Mesenchymal stem cell (in vitro differentiated cells and primary cell): ENCODE measurements at regions not wholly inside any gene's neighbourhood (a gene's known extent, or its start where the extent isn't known, plus 50 kb on each side); places are given as distances from the start of the nearest gene placed in this dataset.

Experiments used
- DNase-seq: peaks from one replicate; pipeline ENCODE4 v3.0.0-alpha.2; 2013
- H2AFZ ChIP-seq: one replicate; pipeline ENCODE4 v1.6.1; 2013; ENCODE audit warnings: low read depth, mild to moderate bottlenecking, control low read depth, inconsistent platforms, low read length, moderate library complexity
- H2AK5ac ChIP-seq: 2 replicates; pipeline ENCODE4 v1.6.1; 2013; ENCODE audit warnings: low read length, moderate library complexity, mild to moderate bottlenecking, inconsistent platforms; ENCODE audit not compliant: severe bottlenecking
- H2BK120ac ChIP-seq: one replicate; pipeline ENCODE4 v1.6.1; 2013; ENCODE audit warnings: low read depth, mild to moderate bottlenecking, inconsistent platforms, low read length, moderate library complexity
- H2BK12ac ChIP-seq, 2 experiments: one replicate each; pipeline ENCODE4 v1.6.1; 2013; ENCODE audit warnings: inconsistent platforms in 2 of 2, low read length in 2 of 2, mild to moderate bottlenecking in 2 of 2, moderate library complexity in 2 of 2, control low read depth in 1 of 2
- H2BK15ac ChIP-seq: one replicate; pipeline ENCODE4 v1.6.1; 2013; ENCODE audit warnings: mild to moderate bottlenecking, low read depth, inconsistent platforms; ENCODE audit not compliant: poor library complexity, severe bottlenecking
- H2BK5ac ChIP-seq: 2 replicates; pipeline ENCODE4 v1.6.1; 2013; ENCODE audit warnings: low read depth, mild to moderate bottlenecking, low read length, control low read depth, inconsistent platforms; ENCODE audit not compliant: poor library complexity, severe bottlenecking
- H3K14ac ChIP-seq, 2 experiments: one replicate each; pipeline ENCODE4 v1.6.1; 2013; ENCODE audit warnings: inconsistent platforms in 2 of 2, low read length in 2 of 2, control low read depth in 1 of 2, mild to moderate bottlenecking in 1 of 2, moderate library complexity in 1 of 2
- H3K18ac ChIP-seq, 2 experiments: one replicate each; pipeline ENCODE4 v1.6.1; 2013; ENCODE audit warnings: inconsistent platforms in 2 of 2, low read length in 2 of 2, control low read depth in 1 of 2, low read depth in 1 of 2, mild to moderate bottlenecking in 1 of 2
- H3K23ac ChIP-seq, 2 experiments: one replicate each; pipeline ENCODE4 v1.6.1; 2013; ENCODE audit warnings: inconsistent platforms in 2 of 2, low read length in 2 of 2, mild to moderate bottlenecking in 2 of 2, moderate library complexity in 2 of 2, control low read depth in 1 of 2
- H3K27ac ChIP-seq: 2 replicates; pipeline ENCODE4 v1.5.1; 2013; ENCODE audit warnings: mild to moderate bottlenecking, moderate library complexity, low read length, control low read depth, inconsistent platforms; ENCODE audit not compliant: poor library complexity, severe bottlenecking
- H3K27me3 ChIP-seq, 2 experiments: 2 replicates each; pipeline versions ENCODE4 v1.6.1 to v1.7.0; 2013; ENCODE audit warnings: low read length in 2 of 2, mild to moderate bottlenecking in 2 of 2, moderate library complexity in 2 of 2, control low read depth in 1 of 2, inconsistent platforms in 1 of 2; ENCODE audit not compliant: control insufficient read depth in 1 of 2, insufficient read depth in 1 of 2
- H3K36me3 ChIP-seq, 2 experiments: 2 replicates each; pipeline versions ENCODE4 v1.6.1 to v1.7.0; 2013; ENCODE audit warnings: low read length in 2 of 2, control low read depth in 1 of 2, inconsistent platforms in 1 of 2, low read depth in 1 of 2, mild to moderate bottlenecking in 1 of 2; ENCODE audit not compliant: insufficient read depth in 2 of 2, control insufficient read depth in 1 of 2
- H3K4ac ChIP-seq, 2 experiments: one replicate each; pipeline ENCODE4 v1.6.1; 2013; ENCODE audit warnings: inconsistent platforms in 2 of 2, low read length in 2 of 2, mild to moderate bottlenecking in 2 of 2, moderate library complexity in 2 of 2, control low read depth in 1 of 2, low read depth in 1 of 2
- H3K4me1 ChIP-seq: 2 replicates; pipeline ENCODE4 v1.6.1; 2013; ENCODE audit warnings: low read depth, low read length, control low read depth; ENCODE audit not compliant: control insufficient read depth, insufficient read depth
- H3K4me2 ChIP-seq: 2 replicates; pipeline ENCODE4 v1.6.1; 2013; ENCODE audit warnings: low read length, mild to moderate bottlenecking, inconsistent platforms; ENCODE audit not compliant: poor library complexity, severe bottlenecking
- H3K4me3 ChIP-seq, 2 experiments: 2 replicates each; pipeline versions ENCODE4 v1.5.1 to v1.7.0; 2013; ENCODE audit warnings: low read length in 2 of 2, mild to moderate bottlenecking in 2 of 2, control low read depth in 1 of 2, low read depth in 1 of 2; ENCODE audit not compliant: insufficient read depth in 1 of 2
- H3K79me1 ChIP-seq: replicated peaks from 2 replicates; pipeline ENCODE4 v1.6.1; 2013; ENCODE audit warnings: mild to moderate bottlenecking, control low read depth, low read length, inconsistent platforms; ENCODE audit not compliant: poor library complexity, severe bottlenecking
- H3K9ac ChIP-seq: 2 replicates; pipeline ENCODE4 v1.7.0; 2013; ENCODE audit warnings: mild to moderate bottlenecking, low read length, moderate library complexity
- H3K9me3 ChIP-seq: 2 replicates; pipeline ENCODE4 v1.7.0; 2013; ENCODE audit warnings: mild to moderate bottlenecking, low read length; ENCODE audit not compliant: control insufficient read depth
- H4K8ac ChIP-seq: one replicate; pipeline ENCODE4 v1.6.1; 2013; ENCODE audit warnings: inconsistent platforms, mild to moderate bottlenecking, low read length, moderate library complexity
- H4K91ac ChIP-seq: one replicate; pipeline ENCODE4 v1.6.1; 2013; ENCODE audit warnings: mild to moderate bottlenecking, low read length, inconsistent platforms
- WGBS: methylation state at CpG from one replicate; pipeline ENCODE4 v1.1.7; 2013; ENCODE audit warnings: mixed read lengths; 5-methylcytosine and 5-hydroxymethylcytosine counted together

GRCh38 chr11:25435197-25435596 is 896.7 kb upstream of the ANO3 start:
- Histone ChIP-seq H3K9ac (no peak overlapping the region), H3K4me1 (no peaks in the 10 kb centered on the region), H2AK5ac (no peak overlapping the region), H2BK5ac (no peak overlapping the region), H2BK15ac (no peak overlapping the region), H4K8ac (no peak overlapping the region), H3K79me1 (no peaks in the 10 kb centered on the region), H3K27me3 (no peaks in the 10 kb centered on the region), H3K36me3 (no peaks in the 10 kb centered on the region), H3K14ac (no peak overlapping the region), H3K27ac (no peak overlapping the region), H3K9me3 (no peaks in the 10 kb centered on the region), H3K23ac (no peak overlapping the region), H2BK120ac (no peak overlapping the region), H4K91ac (no peak overlapping the region), H2AFZ (no peak overlapping the region), H2BK12ac (no peak overlapping the region), H3K18ac (no peak overlapping the region), H3K4ac (no peak overlapping the region), H3K4me3 (no peak overlapping the region), H3K4me2 (no peak overlapping the region)
- WGBS = 100% methylated on average over 1 of the region's 1 CpG
- no peak for DNase-seq

- H3K79me1 ChIP-seq = no peaks in the 10 kb centered on the region
- no peak overlapping the region for H4K8ac ChIP-seq
- H3K9ac ChIP-seq = no peak overlapping the region
- H2AK5ac ChIP-seq = no peak overlapping the region
- H2BK12ac ChIP-seq = no peak overlapping the region
- no peak overlapping the region for H3K4ac ChIP-seq
- H3K4me3 ChIP-seq = no peak overlapping the region
- no peak overlapping the region for H2BK5ac ChIP-seq
- no peak overlapping the region for H3K27ac ChIP-seq
- H4K91ac ChIP-seq = no peak overlapping the region
- H3K36me3 ChIP-seq = no peaks in the 10 kb centered on the region
- no peaks in the 10 kb centered on the region for H3K4me1 ChIP-seq
- H3K14ac ChIP-seq = no peak overlapping the region
- H3K9me3 ChIP-seq = no peaks in the 10 kb centered on the region
- H3K27me3 ChIP-seq = no peaks in the 10 kb centered on the region
- no peak overlapping the region for H3K18ac ChIP-seq
- no peak overlapping the region for H3K4me2 ChIP-seq
- H2AFZ ChIP-seq = no peak overlapping the region
- no peak overlapping the region for H3K23ac ChIP-seq
- H2BK120ac ChIP-seq = no peak overlapping the region
- DNase-seq = no peak
- no peak overlapping the region for H2BK15ac ChIP-seq
- 92% methylated on average over 2 of the region's 2 CpGs for WGBS
These were observed 895.6 kb upstream of the ANO3 start for GRCh38 chr11:25436326-25436725.

- Histone ChIP-seq H3K4me3 (no peak overlapping the region), H3K36me3 (no peaks in the 10 kb centered on the region), H3K23ac (no peak overlapping the region), H3K9ac (no peak overlapping the region), H2BK5ac (no peak overlapping the region), H4K91ac (no peak overlapping the region), H4K8ac (no peak overlapping the region), H3K4me1 (no peaks in the 10 kb centered on the region), H2BK12ac (no peak overlapping the region), H3K27me3 (no peaks in the 10 kb centered on the region), H3K18ac (no peak overlapping the region), H3K4me2 (no peak overlapping the region), H3K27ac (no peak overlapping the region), H2AFZ (no peak overlapping the region), H3K79me1 (no peaks in the 10 kb centered on the region), H3K9me3 (no peaks in the 10 kb centered on the region), H3K14ac (no peak overlapping the region), H2BK120ac (no peak overlapping the region), H2BK15ac (no peak overlapping the region), H2AK5ac (no peak overlapping the region), H3K4ac (no peak overlapping the region)
- no peak for DNase-seq
- 88% methylated on average over 3 of the region's 3 CpGs for WGBS
These were observed 890.5 kb upstream of the ANO3 start for GRCh38 chr11:25441421-25441820.

GRCh38 chr11:25449091-25449490 is 882.8 kb upstream of the ANO3 start:
- H4K8ac ChIP-seq = no peak overlapping the region
- no peak overlapping the region for H3K23ac ChIP-seq
- peaks cover 4% of the 10 kb centered on the region for H3K9me3 ChIP-seq
- no peaks in the 10 kb centered on the region for H3K4me1 ChIP-seq
- H3K4ac ChIP-seq = no peak overlapping the region
- DNase-seq = no peak
- no peak overlapping the region for H4K91ac ChIP-seq
- no peak overlapping the region for H3K14ac ChIP-seq
- H3K4me2 ChIP-seq = no peak overlapping the region
- no peaks in the 10 kb centered on the region for H3K36me3 ChIP-seq
- WGBS = 98% methylated on average over 1 of the region's 1 CpG
- H3K27ac ChIP-seq = no peak overlapping the region
- H2AFZ ChIP-seq = no peak overlapping the region
- H3K9ac ChIP-seq = no peak overlapping the region
- H2BK120ac ChIP-seq = no peak overlapping the region
- H3K18ac ChIP-seq = no peak overlapping the region
- no peaks in the 10 kb centered on the region for H3K27me3 ChIP-seq
- H2BK5ac ChIP-seq = no peak overlapping the region
- no peak overlapping the region for H2BK15ac ChIP-seq
- H2AK5ac ChIP-seq = no peak overlapping the region
- no peaks in the 10 kb centered on the region for H3K79me1 ChIP-seq
- no peak overlapping the region for H2BK12ac ChIP-seq
- H3K4me3 ChIP-seq = no peak overlapping the region
